ENCODE measurements at regions not wholly inside any gene's neighbourhood (a gene's known extent, or its start where the extent isn't known, plus 50 kb on each side); places are given as distances from the start of the nearest gene placed in this dataset.

GRCh38 chr5:74073257-74073656 is 447.3 kb downstream of the ARHGEF28 start:
- no peak for DNase-seq

- DNase-seq = no peak
Measured at GRCh38 chr5:74072646-74073045, 446.6 kb downstream of the ARHGEF28 start.

GRCh38 chr5:74070766-74071165 is 444.8 kb downstream of the ARHGEF28 start:
- DNase-seq = no peak

- DNase-seq = no peak
Measured at GRCh38 chr5:74069741-74070140, 443.7 kb downstream of the ARHGEF28 start.

- DNase-seq = no peak
Measured at GRCh38 chr5:74067748-74068541, 441.9 kb downstream of the ARHGEF28 start.

- DNase-seq = no peak
Measured at GRCh38 chr5:74064911-74065310, 438.9 kb downstream of the ARHGEF28 start.

GRCh38 chr5:74064225-74064624 is 438.2 kb downstream of the ARHGEF28 start:
- no peak for DNase-seq

- DNase-seq = no peak
Measured at GRCh38 chr5:74063821-74064220, 437.8 kb downstream of the ARHGEF28 start.

- no peak for DNase-seq
Measured at GRCh38 chr5:74063346-74063745, 437.4 kb downstream of the ARHGEF28 start.

GRCh38 chr5:74061292-74061691 is 435.3 kb downstream of the ARHGEF28 start:
- no peak for DNase-seq

- DNase-seq = no peak
Measured at GRCh38 chr5:74059706-74060105, 433.7 kb downstream of the ARHGEF28 start.

- no peak for DNase-seq
Measured at GRCh38 chr5:74056789-74057164, 430.8 kb downstream of the ARHGEF28 start.

- DNase-seq = no peak
Measured at GRCh38 chr5:74056107-74056788, 430.3 kb downstream of the ARHGEF28 start.

- no peak for DNase-seq
Measured at GRCh38 chr5:74055486-74056106, 429.6 kb downstream of the ARHGEF28 start.

GRCh38 chr5:74054641-74055421 is 428.8 kb downstream of the ARHGEF28 start:
- DNase-seq = no peak

- DNase-seq = no peak
Measured at GRCh38 chr5:74054139-74054538, 428.1 kb downstream of the ARHGEF28 start.

GRCh38 chr5:74052441-74053221 is 426.6 kb downstream of the ARHGEF28 start:
- no peak for DNase-seq

GRCh38 chr5:74051076-74051475 is 425.1 kb downstream of the ARHGEF28 start:
- DNase-seq = no peak

- no peak for DNase-seq
Measured at GRCh38 chr5:74044936-74045335, 418.9 kb downstream of the ARHGEF28 start.

- no peak for DNase-seq
Measured at GRCh38 chr5:74042959-74043358, 417.0 kb downstream of the ARHGEF28 start.

- DNase-seq = no peak
Measured at GRCh38 chr5:74042559-74042958, 416.6 kb downstream of the ARHGEF28 start.

- no peak for DNase-seq
Measured at GRCh38 chr5:74041913-74042312, 415.9 kb downstream of the ARHGEF28 start.
